Activated CD4-positive, alpha-beta T cell treated with anti-CD3 and anti-CD28 coated beads, Interleukin-2, amount 50 U/mL, for 48 hours (primary cell): ENCODE measurements at regions not wholly inside any gene's neighbourhood (a gene's known extent, or its start where the extent isn't known, plus 50 kb on each side); places are given as distances from the start of the nearest gene placed in this dataset.
"Not testable (repeated sequence)": the region's sequence is repeated elsewhere in the genome, so short reads cannot be mapped to it uniquely, and the experiment has no call there.

ENCODE experiments used
- DNase-seq, 2 experiments: peaks; one replicate each; pipeline ENCODE4 v3.0.0-alpha.2; 2020

GRCh38 chr6:20346948-20347347, 54.7 kb upstream of the E2F3 start:
- not testable (repeated sequence) for DNase-seq

DNA sequence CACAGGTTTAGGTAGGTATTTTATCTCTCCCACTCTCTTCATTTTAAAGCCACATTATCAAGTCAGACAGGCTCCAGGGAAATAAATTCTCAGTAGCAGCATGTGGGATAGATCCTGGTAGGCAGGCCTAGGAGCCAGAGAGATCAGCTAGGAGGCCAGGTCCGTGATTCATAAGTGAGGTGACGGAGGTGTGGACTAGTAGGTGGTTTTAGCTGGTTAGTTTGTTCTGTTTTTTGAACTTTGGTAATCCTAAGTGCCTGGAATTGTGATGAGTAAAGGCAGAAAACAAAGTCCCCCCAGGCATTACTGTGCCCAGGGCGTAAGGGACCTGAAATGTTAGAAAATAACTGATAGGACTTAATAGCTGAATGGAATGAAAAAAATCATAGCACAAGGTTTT, 53.6 kb upstream of the E2F3 start:
- DNase-seq, result no peak

DNA sequence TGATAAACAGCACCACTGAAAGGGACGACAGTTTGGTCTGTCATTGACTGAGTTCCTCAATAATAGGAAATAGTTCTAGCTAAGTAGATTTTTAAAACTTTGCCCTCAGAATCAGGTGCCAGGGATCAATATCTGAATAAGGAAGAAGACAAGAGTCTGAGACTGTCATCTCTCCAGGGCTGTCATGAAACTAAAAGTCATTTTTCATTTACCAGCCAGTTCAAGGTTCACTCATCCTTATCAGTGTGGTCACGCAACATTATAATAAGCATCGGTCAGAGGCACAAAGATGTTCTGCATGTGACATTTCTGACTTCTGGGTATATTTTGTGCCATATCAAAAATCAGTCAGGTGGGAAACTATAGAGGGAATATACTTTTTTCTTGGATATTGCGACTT, 52.5 kb upstream of the E2F3 start:
- no peak for DNase-seq

DNA sequence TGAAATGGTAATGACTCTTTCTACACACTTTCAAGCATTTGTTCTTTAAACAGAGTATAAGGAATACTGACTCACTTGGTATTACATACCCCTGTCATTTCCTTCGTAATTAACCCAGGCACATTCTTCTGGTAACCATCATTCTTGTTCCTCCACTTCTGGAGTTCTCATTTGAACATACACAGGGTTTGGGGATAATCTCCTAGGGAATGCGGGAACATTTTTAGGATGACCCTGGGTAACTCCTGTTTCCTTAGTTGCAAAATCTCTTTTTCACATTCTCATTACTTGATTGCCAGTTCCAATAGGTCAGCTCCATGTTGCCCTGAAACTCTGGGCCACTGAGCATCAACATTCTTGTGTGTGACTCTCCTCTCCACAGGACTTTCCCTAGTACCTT, 51.5 kb upstream of the E2F3 start:
- DNase-seq, result no peak

DNA sequence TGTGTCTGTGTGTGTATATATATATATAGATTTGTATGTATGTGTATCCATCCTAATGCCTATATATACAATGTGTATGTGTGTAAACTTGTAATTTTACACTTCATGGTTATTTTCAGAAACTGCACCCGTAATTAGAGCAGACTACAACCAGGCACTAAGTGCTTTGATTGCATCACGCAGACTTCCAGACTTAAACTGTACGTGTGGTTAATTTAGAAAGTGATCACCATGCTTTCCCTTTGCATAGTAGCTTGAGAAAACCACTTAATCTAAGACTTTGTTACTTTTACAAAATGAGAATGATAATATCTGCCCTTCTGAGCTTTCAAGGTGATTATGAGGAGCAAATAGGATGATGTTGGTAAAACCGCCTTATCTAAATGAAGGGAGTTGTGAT, 50.1 kb upstream of the E2F3 start:
- no peak for DNase-seq
